SKM-1 treated with dmso at 0.1 percent for 144 hours (cell line): ENCODE measurements at regions not wholly inside any gene's neighbourhood (a gene's known extent, or its start where the extent isn't known, plus 50 kb on each side); places are given as distances from the start of the nearest gene placed in this dataset.
"Not testable (repeated sequence)": the region's sequence is repeated elsewhere in the genome, so short reads cannot be mapped to it uniquely, and the experiment has no call there.

ENCODE experiments used
- DNase-seq: peaks from one replicate; lab custom pipeline; 2025; ENCODE audit not compliant: unreplicated experiment; lab: John Stamatoyannopoulos, UW

GRCh38 chr2:77831898-77832297 is 309.7 kb upstream of the LRRTM4 start:
- no peak for DNase-seq

- no peak for DNase-seq
These were observed 312.3 kb upstream of the LRRTM4 start for GRCh38 chr2:77834360-77835002.

GRCh38 chr2:77838441-77838840 is 316.3 kb upstream of the LRRTM4 start:
- no peak for DNase-seq

- DNase-seq, result no peak
These were observed 316.9 kb upstream of the LRRTM4 start for GRCh38 chr2:77839102-77839501.

- DNase-seq, result no peak
These were observed 339.9 kb upstream of the LRRTM4 start for GRCh38 chr2:77862120-77862519.

GRCh38 chr2:77864426-77864825 is 342.2 kb upstream of the LRRTM4 start:
- no peak for DNase-seq

- DNase-seq, result no peak
These were observed 344.5 kb upstream of the LRRTM4 start for GRCh38 chr2:77866661-77867060.

GRCh38 chr2:77867146-77867545 is 345.0 kb upstream of the LRRTM4 start:
- no peak for DNase-seq

- DNase-seq, result no peak
These were observed 351.3 kb upstream of the LRRTM4 start for GRCh38 chr2:77873506-77873905.

GRCh38 chr2:77900211-77900610 is 378.0 kb upstream of the LRRTM4 start:
- DNase-seq, result not testable (repeated sequence)

- DNase-seq, result no peak
These were observed 388.0 kb upstream of the LRRTM4 start for GRCh38 chr2:77910136-77910535.

GRCh38 chr2:77920838-77921366 is 398.7 kb upstream of the LRRTM4 start:
- no peak for DNase-seq

- no peak for DNase-seq
These were observed 400.4 kb upstream of the LRRTM4 start for GRCh38 chr2:77922567-77922966.

GRCh38 chr2:77937366-77937765 is 415.2 kb upstream of the LRRTM4 start:
- no peak for DNase-seq

- no peak for DNase-seq
These were observed 416.3 kb upstream of the LRRTM4 start for GRCh38 chr2:77938462-77938861.

GRCh38 chr2:77939370-77939769 is 417.2 kb upstream of the LRRTM4 start:
- DNase-seq, result no peak

- DNase-seq, result no peak
These were observed 417.6 kb upstream of the LRRTM4 start for GRCh38 chr2:77939801-77940200.

GRCh38 chr2:77954931-77955330 is 432.8 kb upstream of the LRRTM4 start:
- no peak for DNase-seq

- no peak for DNase-seq
These were observed 440.8 kb upstream of the LRRTM4 start for GRCh38 chr2:77962943-77963342.

GRCh38 chr2:77977471-77978063 is 455.4 kb upstream of the LRRTM4 start:
- DNase-seq, result no peak

- no peak for DNase-seq
These were observed 473.0 kb upstream of the LRRTM4 start for GRCh38 chr2:77995161-77995560.

- no peak for DNase-seq
These were observed 477.2 kb upstream of the LRRTM4 start for GRCh38 chr2:77999376-77999775.

- DNase-seq, result no peak
These were observed 487.1 kb upstream of the LRRTM4 start for GRCh38 chr2:78009289-78009688.
